Cerebellar cortex (tissue), 1 donor: ENCODE measurements at regions not wholly inside any gene's neighbourhood (a gene's known extent, or its start where the extent isn't known, plus 50 kb on each side); places are given as distances from the start of the nearest gene placed in this dataset.

Experiments
- DNase-seq: peaks from one replicate; pipeline ENCODE4 v3.0.0-alpha.2; 2015; ENCODE audit warnings: low spot score

GRCh38 chr9:79013715-79014610 is 557.8 kb upstream of the TLE4 start:
- DNase-seq, result no peak

DNA sequence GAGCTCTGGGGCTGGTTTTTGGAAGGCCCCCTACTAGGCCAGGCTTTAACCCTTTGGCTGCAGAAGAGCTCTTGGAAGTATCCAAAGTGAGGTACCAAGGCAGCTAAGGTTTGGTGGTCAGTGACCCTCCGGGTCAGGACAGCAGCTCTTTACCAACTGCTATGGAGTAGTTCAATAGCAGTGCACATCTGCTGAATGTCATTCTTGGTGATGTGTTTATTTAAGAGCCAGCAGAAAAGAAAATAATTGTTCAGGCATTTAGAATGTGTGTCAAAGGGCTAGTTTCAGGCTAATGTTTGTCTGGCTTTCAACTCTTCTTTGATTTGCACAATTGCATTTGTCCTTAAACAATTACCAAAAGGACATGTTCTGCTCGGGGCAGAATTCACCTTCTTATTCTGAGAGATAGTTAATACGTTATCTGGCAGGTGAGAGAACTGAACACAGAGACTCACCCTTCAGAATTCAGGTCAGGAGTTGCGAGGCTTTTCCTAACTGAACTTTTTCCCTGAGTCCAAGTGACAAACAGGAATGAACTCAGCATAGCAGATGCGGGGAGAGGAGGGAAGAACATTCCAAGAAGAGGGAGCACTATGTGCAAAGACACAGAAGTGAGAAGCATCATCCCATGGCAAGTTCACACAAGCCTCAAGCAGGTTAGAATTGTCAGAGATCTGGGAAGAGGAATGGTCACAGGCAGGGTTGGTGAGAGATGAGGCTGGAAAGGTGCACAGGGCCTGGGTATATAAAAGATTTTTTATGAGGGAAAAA is 556.7 kb upstream of the TLE4 start:
- DNase-seq, result peak; percentile 59

DNA sequence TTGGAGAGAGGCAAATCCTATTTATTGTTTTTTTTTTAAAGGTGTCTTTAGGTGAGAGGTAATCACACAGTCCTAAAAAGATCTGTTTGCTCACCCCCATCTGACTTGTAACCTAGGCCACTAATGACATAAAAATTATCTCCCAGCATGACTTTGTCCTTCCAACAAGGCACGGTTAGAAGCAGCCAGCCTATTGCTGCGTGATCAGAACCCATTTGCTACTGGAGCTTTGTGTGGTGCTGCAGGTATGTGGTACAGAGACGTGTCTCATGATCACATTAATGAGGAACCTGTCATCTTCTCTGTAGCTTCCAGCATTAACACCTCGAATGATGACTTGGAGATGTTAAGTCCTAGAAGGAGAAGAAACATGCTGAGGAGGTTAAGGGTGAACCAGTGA is 555.8 kb upstream of the TLE4 start:
- peak; percentile 80 for DNase-seq

GRCh38 chr9:79020276-79020675 is 551.5 kb upstream of the TLE4 start:
- no peak for DNase-seq

GRCh38 chr9:79021084-79021483 is 550.7 kb upstream of the TLE4 start:
- DNase-seq, result no peak

- peak; percentile 69 for DNase-seq
These were observed 548.6 kb upstream of the TLE4 start for GRCh38 chr9:79023134-79023580.

- DNase-seq, result no peak
These were observed 545.4 kb upstream of the TLE4 start for GRCh38 chr9:79026316-79026715.

DNA sequence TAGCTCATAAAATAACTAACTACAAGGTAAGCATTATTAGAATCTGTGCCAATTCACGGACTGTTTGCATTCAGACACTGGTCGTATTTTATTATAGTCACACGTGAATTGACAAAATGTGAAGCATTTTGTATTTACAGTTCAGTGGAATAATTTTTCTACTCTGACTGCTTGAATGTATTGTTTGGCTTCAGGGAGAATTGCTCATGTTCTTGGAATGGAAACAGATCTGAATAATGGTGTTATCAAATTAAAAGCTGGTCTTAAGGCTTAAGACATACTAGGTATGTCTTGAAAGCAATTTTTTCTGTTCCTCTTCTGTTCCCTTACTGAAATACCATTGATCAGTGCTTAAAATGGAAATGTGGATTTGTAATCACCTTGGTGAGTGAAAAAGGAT is 543.7 kb upstream of the TLE4 start:
- no peak for DNase-seq

DNA sequence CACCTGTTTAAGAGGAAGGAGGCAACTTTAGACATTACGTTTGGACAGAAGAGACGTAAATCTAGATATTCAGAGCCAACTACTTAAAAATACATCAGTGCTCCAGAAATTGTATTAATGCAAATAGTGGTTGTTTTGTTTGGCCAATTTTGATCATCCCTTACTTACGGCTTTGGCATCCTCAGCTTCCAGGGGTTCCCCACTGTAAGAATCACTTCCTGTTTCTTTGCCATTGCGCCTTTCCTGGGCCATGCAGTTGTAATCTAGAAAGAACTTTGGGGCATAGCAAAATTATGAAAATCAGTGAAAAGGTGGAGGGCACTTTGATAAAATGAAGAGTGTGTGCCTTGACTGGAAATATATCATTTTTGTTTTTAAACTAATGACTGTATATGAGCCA is 537.2 kb upstream of the TLE4 start:
- DNase-seq, result no peak

DNA sequence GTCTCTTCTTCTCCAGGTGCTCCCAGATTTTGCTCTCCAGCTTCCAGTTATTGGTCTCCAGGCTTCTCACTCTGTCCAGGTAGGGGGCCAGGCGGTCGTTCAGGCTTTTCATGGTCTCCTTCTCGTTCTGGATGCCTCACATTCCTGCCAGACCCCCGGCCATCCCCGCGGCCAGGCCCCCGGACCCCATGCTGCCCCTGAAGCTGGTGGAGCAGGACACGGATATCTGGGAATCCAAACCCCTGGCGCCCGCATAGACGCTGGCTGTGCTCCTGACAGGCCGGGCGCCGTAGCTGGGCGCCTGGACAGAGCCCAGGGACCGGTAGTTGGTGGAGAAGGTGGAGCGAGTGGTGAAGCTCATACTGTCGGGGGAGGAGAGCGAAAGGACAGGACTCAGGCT is 534.4 kb upstream of the TLE4 start:
- DNase-seq, result no peak

DNA sequence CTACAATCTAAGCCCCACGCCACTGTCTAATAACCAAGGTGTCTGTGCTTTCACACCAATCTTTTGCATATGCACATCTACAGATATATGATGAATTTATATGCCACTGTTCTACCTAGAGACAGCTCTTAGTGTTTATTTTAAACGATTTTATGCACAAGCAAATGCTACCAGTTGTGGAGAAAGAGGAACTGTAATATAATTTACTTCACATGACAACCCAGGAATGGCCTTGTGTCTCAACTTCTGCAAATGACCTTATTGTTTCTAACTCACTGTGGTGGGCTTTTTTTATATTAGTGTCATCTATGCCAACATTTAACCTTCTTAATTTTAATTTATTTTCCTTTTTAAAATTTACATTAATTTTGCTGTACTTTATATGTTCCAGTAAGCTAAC is 531.1 kb upstream of the TLE4 start:
- DNase-seq, result no peak

- no peak for DNase-seq
These were observed 530.5 kb upstream of the TLE4 start for GRCh38 chr9:79041266-79041665.

DNA sequence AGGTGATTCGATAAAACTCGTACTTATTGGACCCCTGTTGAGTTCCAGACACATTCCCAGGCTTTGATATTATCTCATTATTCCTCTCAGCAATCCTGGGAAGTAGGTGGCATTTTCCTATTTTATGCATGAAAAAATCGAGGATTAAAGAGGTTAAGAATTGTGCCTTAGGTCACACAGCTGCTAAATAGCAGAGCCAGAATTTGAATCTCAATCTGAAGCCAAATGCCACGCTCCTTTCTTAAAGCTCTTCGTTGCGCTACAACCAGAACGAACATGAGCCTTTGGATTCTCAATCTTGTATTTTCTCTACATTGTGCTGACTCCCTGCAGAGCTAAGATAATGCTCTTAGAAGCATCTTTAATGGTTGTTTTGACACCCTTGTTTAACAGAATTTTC is 527.8 kb upstream of the TLE4 start:
- DNase-seq, result no peak

- no peak for DNase-seq
These were observed 525.4 kb upstream of the TLE4 start for GRCh38 chr9:79046401-79046800.

- DNase-seq, result no peak
These were observed 522.4 kb upstream of the TLE4 start for GRCh38 chr9:79049371-79049770.

DNA sequence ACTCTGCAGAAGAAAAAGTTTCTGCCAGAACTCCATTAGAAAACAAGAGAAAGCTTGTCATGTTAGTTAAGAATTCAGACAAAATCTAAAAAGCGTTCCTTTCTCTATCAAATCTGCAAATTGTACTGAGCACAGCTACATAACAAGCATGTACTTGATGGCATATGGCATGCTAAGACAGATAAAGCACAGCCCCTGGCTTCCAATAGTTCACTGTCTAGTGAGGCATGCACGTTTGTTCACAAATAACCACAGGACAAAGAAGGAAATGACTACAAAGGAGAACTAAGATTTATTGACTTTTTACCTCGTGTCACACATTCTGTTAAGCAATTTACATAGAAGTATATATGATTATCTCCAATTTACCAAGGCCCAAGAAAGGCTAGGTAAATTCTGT is 518.2 kb upstream of the TLE4 start:
- DNase-seq, result no peak

GRCh38 chr9:79054500-79054899 is 517.3 kb upstream of the TLE4 start:
- DNase-seq, result no peak

DNA sequence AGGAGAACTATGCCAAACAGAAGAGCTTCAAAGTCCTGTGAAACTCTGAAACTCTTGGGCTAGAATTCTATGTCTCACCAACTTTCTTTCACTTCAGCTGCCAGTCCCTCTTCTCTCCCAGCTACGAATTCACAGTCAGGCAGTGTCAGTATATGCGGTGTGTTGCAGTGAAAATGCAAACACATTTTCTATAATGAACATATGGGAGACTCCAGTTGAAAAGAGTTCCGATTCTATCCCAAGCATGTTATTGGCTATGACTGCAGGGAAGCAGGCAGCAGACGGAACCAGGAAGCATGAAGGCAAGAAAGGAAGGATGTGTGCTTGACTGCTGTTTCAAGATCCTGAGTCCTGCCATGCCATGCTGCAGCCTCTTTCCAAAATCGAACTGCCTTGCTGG is 515.7 kb upstream of the TLE4 start:
- no peak for DNase-seq

- DNase-seq, result no peak
These were observed 514.2 kb upstream of the TLE4 start for GRCh38 chr9:79057576-79057975.

GRCh38 chr9:79060766-79061165 is 511.0 kb upstream of the TLE4 start:
- no peak for DNase-seq

DNA sequence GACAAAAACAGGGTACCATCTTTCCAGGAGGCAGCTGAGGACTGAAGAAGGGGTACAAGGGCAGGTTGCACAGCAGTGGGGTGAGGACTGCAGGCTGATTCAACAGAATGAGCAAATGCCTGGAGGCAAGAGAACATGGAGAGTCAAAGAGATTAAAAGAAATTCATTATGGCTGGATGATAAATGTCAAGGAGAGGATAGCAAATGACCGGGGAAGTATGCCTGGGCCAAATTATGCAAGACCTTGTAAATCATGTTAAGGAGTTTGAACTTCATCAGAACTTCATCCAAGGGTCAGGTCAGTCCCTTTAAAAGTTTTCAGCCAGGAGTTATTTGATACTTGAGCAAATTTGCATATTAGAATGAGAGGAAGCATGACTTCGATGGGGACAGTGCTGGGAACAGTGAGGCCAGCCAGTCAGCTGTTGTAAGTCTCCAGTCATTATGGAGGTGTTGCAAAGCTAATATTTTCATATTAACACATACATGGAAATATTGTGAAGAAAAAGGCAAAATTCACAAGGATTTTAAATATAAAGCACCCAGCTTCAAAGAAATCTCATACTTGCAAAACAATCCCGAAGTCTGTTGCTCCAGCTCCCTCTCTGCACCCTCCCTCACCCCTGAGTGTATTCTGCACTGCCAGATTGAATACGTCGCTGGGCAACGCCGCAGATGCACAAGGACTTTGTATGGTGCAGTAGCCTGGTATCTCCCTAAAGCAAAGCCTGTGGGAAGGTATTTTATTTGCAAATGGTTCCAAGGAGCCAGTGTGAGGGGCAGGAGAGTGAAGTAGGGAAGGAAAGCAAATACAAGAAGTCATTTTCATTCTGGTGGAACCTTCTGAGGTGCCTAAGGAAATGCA is 509.8 kb upstream of the TLE4 start:
- DNase-seq, result no peak

- DNase-seq, result no peak
These were observed 498.6 kb upstream of the TLE4 start for GRCh38 chr9:79073201-79073600.
